ENCODE measurements at regions not wholly inside any gene's neighbourhood (a gene's known extent, or its start where the extent isn't known, plus 50 kb on each side); places are given as distances from the start of the nearest gene placed in this dataset.
"Not testable (repeated sequence)": the region's sequence is repeated elsewhere in the genome, so short reads cannot be mapped to it uniquely, and the experiment has no call there.

DNA sequence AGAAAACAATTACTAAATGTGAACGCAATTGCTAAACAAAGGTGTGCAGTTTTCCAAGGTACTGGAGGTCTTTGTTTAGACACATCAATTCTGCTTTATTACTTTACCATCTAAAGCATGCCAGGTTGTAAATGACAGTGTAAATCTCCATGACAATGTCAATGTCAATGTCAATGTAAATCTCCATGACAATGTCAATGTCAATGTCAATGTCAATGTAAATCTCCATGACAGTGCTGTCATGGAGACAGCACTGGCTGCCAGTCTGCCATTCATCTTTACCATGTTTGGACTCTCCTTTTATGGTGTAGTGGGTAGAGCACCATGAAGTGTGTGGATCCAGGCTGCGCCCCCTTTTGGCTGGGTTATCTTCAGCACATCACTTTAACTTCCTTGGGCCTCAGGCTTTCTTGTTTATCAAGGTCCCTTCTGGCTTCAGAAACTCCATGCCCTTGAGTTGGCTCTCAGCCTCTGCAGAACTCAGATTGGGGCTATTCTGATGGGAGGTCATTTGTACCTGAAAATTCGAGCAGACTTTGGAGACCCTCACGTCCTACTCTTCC, 149.1 kb downstream of the BCL2L11 start:
- DNase-seq (ENCODE audit: low spot score); in situ Hi-C loops (cut with MboI; ENCODE audit: low sequenced_read_pairs, unreplicated experiment): not testable (repeated sequence)

DNA sequence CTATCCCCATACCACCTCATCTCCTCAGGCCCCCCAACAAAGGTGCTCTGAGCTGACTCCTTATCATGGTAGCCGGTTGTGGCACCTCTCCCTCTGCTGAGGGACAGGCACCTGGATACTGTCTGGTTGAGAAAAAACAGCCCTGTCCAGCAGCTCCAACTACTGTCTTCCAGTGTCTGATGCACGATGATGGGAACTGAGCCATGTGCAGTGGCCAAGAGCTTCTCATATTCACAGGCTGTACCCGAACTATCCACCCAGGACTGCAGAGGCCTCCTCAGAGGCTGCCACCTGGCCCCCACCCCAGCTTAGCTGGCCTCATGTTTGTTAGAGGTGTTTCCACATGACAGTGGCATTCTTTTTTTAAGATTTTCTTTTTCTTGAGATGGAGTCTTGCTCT, 149.9 kb downstream of the BCL2L11 start:
- in situ Hi-C loops (cut with MboI; ENCODE audit: low sequenced_read_pairs, unreplicated experiment): not testable (repeated sequence)

DNA sequence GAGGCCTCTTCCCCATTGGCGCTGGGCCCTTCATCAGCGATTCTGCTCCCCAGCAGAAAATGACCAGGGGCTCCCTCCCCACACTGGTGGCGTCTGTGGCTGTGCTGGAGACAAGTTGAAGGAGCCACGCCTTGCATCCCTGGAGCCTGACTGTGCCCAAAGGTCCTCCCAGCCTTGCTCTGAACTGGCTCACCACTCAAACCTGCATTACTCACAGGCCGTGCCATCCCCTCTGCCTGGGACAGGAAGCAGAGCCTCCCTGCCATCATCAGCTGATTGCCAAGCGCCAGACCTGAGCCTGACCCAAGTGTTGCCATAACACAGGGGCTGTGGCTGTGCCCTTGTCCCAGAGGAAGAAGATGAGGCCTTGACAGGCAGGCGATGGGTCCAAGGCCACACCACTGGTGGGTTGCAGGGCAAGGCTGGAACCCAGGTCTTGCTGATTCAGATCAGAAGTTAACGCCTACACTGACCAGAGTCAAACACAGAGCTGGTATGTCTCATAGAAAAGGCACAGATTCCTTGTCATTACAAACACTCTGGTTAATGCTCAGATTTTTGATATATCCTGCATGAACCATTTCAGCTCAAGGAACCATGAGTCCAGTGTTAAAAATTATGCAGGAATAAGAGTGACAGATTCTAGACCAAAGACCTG, 151.1 kb downstream of the BCL2L11 start:
- DNase-seq (ENCODE audit: low spot score); in situ Hi-C loops (cut with MboI; ENCODE audit: low sequenced_read_pairs, unreplicated experiment): not testable (repeated sequence)

More for the DNA sequence above, 149.9 kb downstream of the BCL2L11 start:
- not testable (repeated sequence) for DNase-seq (ENCODE audit: low spot score)

DNA sequence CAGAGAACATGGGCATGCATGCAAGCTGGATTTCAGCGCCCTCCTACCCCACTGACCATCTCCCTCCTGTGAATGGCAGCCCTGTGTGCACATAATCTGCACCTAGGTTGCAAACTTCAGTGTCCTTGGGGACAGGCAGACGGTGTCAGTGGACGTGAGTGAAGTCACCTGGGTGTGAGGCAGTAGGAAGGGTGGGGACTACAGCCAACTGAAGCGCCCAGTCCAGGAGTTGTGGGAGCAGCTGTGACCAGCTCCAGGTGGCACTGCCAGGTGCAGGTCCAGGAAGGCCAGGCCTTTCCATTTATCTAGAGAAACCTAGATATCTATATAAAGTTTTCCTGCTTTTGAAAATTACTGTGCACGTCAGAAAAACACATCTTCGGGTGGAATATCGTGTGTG, 152.3 kb downstream of the BCL2L11 start:
- in situ Hi-C loops (cut with MboI; ENCODE audit: low sequenced_read_pairs, unreplicated experiment); DNase-seq (ENCODE audit: low spot score): not testable (repeated sequence)

DNA sequence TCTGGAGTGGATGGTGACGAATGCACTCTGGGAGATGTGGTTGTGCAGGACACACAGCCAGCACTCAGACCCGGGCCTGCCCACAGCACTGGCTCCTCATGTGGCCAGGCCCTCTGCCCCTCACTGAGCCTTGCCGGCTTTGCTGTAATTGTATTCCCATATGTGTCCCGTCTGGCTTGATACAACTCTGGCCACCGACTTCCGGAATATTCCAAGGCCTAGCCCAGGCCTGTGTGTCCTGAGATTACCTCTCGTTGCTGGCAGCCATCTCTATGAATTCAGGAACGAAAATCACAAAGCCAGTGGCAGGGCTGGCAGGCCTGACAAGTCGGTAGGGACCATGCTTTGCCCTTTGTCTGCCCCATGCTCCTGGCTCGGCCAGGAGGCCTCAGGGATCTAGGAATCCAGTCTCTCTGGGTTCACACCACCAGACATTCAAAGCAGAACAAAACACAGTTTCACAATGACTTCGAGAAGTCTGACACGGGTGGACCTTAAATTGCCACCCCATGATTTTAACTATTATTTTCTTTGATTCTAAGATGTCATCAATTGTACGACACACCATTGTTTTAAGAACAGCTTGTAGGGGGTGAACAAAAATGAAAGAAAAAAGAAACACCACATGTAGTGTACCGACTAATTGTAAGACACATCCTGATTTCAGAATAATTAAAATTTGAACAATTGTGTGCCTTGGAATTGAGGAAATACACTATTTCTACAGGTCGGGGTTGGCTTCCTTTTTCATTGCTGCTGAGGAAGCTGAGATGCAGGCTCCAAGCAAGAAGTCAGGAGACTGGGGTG, 154.5 kb downstream of the BCL2L11 start:
- in situ Hi-C loops (cut with MboI; ENCODE audit: low sequenced_read_pairs, unreplicated experiment): not testable (repeated sequence)

DNA sequence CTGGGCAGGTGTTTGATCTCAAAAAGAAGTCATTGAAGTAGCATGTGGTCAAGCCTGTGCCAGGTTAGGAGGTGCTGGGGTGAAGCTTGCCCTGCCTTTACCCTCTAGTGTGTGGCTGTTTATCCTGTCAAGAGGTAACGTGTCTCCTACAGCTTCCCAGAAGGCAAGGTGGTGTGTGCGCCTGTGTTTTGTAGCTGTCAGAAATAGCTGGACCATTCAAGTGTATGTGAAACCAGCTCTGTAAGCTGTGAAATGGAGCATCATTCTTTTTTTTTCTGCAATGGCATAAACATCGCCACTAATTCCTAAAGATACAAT, 155.1 kb downstream of the BCL2L11 start:
- DNase-seq (ENCODE audit: low spot score); in situ Hi-C loops (cut with MboI; ENCODE audit: low sequenced_read_pairs, unreplicated experiment): not testable (repeated sequence)

More for the DNA sequence above, 154.5 kb downstream of the BCL2L11 start:
- DNase-seq (ENCODE audit: low spot score): not testable (repeated sequence)

DNA sequence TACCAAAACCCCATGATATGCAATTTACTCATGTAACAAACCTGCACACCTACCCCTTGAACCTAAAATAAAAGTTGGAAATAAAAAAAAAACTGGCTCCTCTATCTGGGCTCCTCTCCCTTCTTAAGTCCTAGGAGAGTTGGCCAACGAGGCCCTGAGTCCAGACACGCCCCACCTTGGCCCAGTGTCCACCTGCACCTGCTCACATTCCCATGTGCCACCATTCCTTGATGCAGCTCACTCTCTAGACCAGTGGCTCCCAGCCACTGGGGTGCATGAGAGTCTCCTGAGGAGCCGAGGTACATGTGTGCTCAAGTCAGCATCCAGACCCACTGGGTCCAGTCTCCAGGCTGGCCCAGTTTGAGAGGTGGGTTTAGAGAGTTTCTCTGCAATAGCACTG, 157.4 kb downstream of the BCL2L11 start:
- in situ Hi-C loops (cut with MboI; ENCODE audit: low sequenced_read_pairs, unreplicated experiment); DNase-seq (ENCODE audit: low spot score): not testable (repeated sequence)

DNA sequence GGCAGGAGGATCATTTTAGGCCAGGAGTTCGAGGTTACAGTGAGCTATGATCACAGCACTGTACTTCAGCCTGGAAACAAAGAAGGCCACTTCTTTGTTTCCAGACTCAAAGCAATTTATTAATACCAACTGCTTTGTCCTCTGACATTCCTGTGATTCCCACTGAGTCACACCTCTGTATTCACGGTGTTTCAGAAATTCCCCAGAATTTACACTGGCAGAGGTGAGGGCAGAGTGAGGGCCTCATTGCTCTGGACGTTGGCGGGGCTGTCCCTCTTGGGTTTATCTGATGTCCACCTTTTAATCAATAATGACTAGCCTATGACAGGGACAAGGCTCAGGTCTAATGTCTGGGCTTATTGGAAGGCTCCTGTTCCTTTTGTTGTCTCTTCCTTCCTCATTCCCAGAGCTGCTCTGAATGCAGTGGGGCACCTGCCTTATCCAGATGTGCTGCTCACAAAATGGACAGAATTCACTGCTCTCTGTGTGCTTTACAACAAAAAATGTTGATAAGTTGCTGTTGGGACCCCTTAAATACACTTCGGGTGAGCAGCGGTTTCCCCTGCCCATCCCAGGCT, 160.1 kb downstream of the BCL2L11 start:
- in situ Hi-C loops (cut with MboI; ENCODE audit: low sequenced_read_pairs, unreplicated experiment); DNase-seq (ENCODE audit: low spot score): not testable (repeated sequence)

DNA sequence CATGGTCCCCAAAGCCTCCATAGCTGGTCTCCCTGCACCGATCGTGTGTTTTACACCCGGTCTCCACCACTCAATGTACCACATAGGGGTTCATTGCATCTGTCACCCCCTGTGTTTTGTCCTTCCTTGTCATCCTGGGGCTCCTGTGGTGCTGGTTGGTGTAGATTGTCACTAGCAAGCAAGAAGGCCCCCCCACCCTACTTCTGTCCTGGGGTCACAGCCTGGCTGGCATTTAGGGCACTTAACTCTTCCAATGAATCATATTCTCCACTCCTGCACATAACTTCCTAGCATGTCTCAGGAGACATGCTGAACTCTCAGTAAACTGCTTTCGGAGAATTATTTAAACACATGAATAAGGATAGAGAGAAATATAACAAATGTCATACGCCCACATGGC, 161.4 kb downstream of the BCL2L11 start:
- in situ Hi-C loops (cut with MboI; ENCODE audit: low sequenced_read_pairs, unreplicated experiment); DNase-seq (ENCODE audit: low spot score): not testable (repeated sequence)

DNA sequence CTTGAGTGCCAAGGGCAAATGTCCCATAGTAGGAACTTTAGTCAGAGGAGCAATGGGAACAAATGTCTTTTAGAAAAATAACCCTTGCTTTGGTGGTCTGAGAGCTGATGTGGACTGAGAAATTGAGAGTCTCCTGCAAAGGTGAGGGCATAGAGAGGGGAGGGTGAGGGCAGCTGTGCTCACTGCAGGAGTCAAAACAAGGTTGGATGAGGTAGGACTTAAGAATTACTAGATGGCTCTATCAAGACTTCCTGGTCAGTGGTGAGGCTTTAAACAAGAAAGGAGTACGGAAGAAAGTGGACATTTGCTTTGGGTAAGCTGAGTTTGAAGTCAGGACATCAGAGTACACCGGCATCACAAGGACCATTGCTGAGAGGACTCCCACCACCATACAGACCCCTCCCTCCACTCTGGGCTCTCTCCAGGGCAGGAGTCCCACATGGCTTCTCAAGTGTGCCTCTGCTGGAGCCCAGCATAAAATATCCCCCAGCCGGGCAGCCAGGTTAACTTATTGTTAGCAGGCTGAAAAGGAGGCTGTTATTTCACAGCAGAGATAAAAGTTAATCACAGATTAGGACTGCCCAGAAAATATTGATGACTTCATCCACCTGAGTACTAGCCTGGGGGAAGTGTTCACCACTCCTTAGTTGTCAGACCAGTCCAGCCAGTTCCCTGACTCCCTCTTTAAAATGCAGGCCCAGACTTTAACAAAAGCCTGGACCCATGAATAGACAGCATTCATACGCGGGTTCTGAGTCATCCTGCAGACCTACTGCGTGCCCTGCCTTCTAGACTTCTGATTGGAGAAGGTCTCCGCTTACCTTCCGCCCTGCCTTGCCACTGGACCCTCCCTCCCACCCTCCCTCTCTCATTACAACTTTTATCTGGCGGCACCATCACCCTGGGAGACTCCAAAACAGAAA, 167.2 kb downstream of the BCL2L11 start:
- DNase-seq (ENCODE audit: low spot score); in situ Hi-C loops (cut with MboI; ENCODE audit: low sequenced_read_pairs, unreplicated experiment): not testable (repeated sequence)

DNA sequence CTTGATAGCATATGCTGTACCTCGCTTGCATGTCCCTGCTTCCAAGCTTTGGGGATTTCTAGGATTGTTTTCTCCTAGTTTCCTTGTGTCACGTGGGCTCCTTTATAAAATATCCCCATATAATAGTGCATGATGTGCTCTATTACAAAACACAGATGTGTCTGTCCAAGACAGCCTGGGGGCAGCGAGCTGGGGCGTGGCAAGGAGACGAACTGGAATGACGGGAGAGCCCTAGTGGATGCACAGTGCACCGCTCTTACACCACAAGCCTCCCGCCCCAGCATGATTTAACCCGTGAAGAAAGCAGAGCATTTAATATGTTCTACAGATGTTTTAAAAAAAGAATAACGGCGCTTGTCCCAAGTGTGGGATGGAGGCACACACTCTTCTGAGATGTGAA, 169.7 kb downstream of the BCL2L11 start:
- DNase-seq (ENCODE audit: low spot score); in situ Hi-C loops (cut with MboI; ENCODE audit: low sequenced_read_pairs, unreplicated experiment): not testable (repeated sequence)

DNA sequence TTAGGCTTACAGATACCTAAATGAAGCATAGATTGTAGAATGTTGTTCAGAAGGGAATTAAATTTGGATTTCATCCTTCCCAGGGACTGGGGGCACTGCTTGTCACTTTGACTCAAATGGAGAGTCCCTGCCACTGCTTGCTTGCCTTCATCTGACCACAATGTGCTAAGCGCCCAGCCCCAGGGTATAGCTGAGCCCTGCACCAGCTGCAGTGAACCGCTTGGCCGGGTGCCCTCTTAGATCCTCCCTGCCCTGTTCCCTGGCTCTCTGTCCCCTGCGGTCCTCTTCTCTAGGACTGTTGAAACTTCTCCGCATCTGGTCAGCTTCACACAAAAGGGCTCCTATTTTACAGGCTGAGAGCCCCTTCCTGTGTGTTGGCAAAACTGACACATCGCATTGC, 170.9 kb downstream of the BCL2L11 start:
- in situ Hi-C loops (cut with MboI; ENCODE audit: low sequenced_read_pairs, unreplicated experiment); DNase-seq (ENCODE audit: low spot score): not testable (repeated sequence)

DNA sequence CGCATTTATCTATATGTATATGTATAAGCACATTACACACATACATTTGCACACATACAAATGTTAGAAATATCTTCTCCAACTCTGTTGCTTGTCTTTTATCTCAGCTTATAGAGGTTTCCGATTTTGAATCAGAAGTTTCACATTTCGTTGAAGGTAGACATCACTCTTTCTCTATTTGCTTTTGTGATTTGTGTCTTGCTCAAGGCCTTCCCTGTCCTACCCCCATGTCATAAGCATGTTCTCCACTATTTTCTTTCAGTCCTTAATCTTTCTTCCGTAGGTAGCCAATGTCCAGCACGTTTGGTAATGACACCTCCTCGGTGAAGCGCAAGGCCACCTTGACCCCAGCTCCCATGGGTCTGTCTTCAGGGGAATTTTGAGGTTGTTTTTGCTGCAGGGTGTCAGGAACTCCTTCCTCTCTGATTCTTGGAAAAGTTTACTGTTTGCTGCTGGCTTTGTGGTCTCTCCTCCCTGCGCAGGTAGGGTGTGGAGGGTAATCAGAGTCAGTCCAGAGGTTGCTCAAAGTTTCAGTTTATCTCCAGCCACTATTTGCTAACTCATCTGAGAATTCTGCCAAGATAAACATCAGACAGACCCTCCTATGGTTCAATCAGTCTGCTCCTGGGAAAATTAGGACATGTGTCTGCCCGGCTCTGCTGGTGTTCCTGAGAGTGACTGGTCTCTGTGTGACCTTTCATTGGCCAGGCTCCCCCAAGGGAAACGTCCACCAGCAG, 171.7 kb downstream of the BCL2L11 start:
- in situ Hi-C loops (cut with MboI; ENCODE audit: low sequenced_read_pairs, unreplicated experiment); DNase-seq (ENCODE audit: low spot score): not testable (repeated sequence)

DNA sequence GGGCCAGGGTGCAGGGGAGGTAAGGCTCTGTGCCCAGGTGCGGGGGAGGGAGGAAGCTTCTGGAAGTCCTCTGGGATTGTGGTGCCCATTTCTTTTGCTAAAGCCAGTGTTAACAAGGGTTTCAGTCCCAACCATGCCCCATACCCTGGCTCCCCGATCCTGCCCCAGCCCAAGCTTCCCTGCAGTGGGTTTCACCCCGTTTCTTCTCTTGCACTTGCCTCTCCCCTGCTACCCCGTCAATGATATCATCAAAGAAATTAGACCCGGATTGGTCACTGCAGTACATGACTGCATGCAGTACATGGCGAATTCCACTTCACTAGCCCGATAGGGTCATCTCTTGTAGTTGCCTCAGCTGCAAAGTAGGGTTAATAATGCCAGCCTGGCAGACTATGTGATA, 174.0 kb downstream of the BCL2L11 start:
- in situ Hi-C loops (cut with MboI; ENCODE audit: low sequenced_read_pairs, unreplicated experiment); DNase-seq (ENCODE audit: low spot score): not testable (repeated sequence)

DNA sequence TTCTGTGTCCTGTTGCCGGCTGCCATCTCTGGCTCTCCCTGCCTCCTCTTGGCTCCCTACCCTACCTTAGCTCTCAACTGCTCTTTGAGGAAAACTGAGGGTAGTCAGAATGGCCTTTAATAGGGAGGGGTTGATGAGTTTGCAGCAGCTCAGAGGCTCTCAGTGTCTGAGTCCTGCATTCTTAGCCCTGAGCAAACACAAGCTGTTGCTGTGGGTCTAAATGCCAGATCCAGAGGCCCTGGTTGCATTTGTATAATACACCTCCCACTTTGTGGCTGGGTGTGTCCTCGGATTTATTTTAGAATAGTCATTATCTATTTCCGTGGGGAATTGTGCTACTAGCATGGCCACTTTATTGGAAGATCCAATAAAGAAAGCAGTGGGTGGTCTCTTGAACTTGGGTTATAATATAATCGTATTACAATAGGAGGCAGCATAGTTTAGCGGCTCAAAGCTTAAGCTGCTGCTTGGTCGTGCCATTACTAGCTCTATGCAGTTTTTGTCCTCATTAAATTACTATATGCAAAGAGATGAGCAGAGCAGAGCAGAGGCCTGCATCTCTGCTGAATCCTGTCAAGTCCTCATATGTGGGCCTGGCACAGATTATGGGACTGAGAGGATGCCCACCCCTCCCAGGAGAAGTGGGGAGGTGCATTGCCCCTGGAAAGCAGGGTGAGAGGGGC, 175.5 kb downstream of the BCL2L11 start:
- DNase-seq (ENCODE audit: low spot score); in situ Hi-C loops (cut with MboI; ENCODE audit: low sequenced_read_pairs, unreplicated experiment): not testable (repeated sequence)

DNA sequence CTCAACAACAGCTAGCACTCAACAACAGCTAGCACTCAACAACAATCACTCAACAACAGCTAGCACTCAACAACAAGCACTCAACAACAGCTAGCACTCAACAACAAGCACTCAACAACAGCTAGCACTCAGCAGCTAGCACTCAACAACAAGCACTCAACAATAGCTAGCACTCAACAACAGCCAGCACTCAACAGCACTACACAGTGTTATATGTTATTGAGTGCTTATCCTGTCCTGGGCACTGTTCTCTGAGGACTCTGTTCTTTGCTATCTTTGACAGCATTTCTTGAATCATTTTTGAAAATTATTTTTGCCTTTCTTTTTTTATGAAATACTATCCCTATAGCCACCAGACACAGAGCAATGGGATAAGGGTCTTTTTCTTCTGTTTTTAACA, 176.4 kb downstream of the BCL2L11 start:
- in situ Hi-C loops (cut with MboI; ENCODE audit: low sequenced_read_pairs, unreplicated experiment); DNase-seq (ENCODE audit: low spot score): not testable (repeated sequence)

DNA sequence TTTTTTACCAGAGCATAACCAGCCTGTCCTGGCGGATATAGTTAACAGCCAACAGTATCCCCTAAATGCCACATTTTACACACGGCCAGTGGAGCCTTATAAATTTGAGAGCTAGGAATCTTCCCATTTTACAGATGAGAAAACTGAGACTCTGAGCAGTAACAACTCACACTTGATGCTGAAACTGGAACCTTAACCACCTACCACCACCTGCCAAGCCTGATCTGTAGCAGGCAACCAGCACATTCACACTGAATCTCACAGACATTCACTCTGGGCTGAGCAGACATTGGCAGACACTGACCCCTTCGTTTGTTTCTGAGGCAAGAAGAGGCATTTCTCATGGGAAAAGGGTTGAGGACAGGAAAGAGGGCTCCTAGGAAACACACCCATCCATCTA, 178.2 kb downstream of the BCL2L11 start:
- DNase-seq (ENCODE audit: low spot score); in situ Hi-C loops (cut with MboI; ENCODE audit: low sequenced_read_pairs, unreplicated experiment): not testable (repeated sequence)
